ENCODE measurements at regions not wholly inside any gene's neighbourhood (a gene's known extent, or its start where the extent isn't known, plus 50 kb on each side); places are given as distances from the start of the nearest gene placed in this dataset.

- Mint-ChIP-seq H3K27ac (ENCODE audit: unreplicated experiment) (no peak overlapping the region), H3K4me3 (ENCODE audit: unreplicated experiment) (no peak overlapping the region), H3K4me1 (ENCODE audit: low read depth, unreplicated experiment) (no peaks in the 10 kb centered on the region), H3K36me3 (ENCODE audit: low read depth, unreplicated experiment) (no peaks in the 10 kb centered on the region), H3K9me3 (ENCODE audit: unreplicated experiment) (peaks cover 4% of the 10 kb centered on the region), H3K27me3 (ENCODE audit: low read depth, unreplicated experiment) (no peaks in the 10 kb centered on the region)
- TF ChIP-seq EZH2 (IDR thresholded peaks at IDR 0.05; ENCODE audit: insufficient read depth, low read length) = no peak
- no peak for TF ChIP-seq CTCF (IDR thresholded peaks at IDR 0.05; ENCODE audit: insufficient read depth, low read depth, low read length)
- Histone ChIP-seq H2AFZ (ENCODE audit: low read depth, low read length) (no peak overlapping the region), H3K4me3 (ENCODE audit: insufficient read depth, low read depth, low read length) (no peak overlapping the region), H3K4me2 (ENCODE audit: low read length) (no peak overlapping the region), H3K9me3 (ENCODE audit: insufficient read depth, low read depth, low read length) (no peaks in the 10 kb centered on the region), H3K27me3 (ENCODE audit: insufficient read depth, low read length) (no peaks in the 10 kb centered on the region), H4K20me1 (ENCODE audit: insufficient read depth, low read length) (no peaks in the 10 kb centered on the region), H3K4me1 (ENCODE audit: insufficient read depth, low read length) (no peaks in the 10 kb centered on the region), H3K79me2 (ENCODE audit: insufficient read depth, low read length) (no peaks in the 10 kb centered on the region), H3K9ac (ENCODE audit: low read length) (no peak overlapping the region), H3K27ac (ENCODE audit: low read depth, low read length) (no peak overlapping the region), H3K36me3 (ENCODE audit: insufficient read depth, low read length) (no peaks in the 10 kb centered on the region)
- DNase-seq (ENCODE audit: low read depth) (no peak), FAIRE-seq (no peak)
Observed at GRCh38 chr13:65560936-65561335, 1669.2 kb downstream of the PCDH9 start.

- no peak for DNase-seq (ENCODE audit: low read depth)
- H3K9me3 Mint-ChIP-seq (ENCODE audit: unreplicated experiment) = peaks cover 12% of the 10 kb centered on the region
Observed at GRCh38 chr13:65555962-65556361, 1674.2 kb downstream of the PCDH9 start.

More at GRCh38 chr13:65555962-65556361, 1674.2 kb downstream of the PCDH9 start:
- no peaks in the 10 kb centered on the region for H3K4me1 ChIP-seq (ENCODE audit: insufficient read depth, low read length)
- Mint-ChIP-seq H3K27me3 (ENCODE audit: low read depth, unreplicated experiment) (no peaks in the 10 kb centered on the region), H3K4me3 (ENCODE audit: unreplicated experiment) (no peak overlapping the region), H3K27ac (ENCODE audit: unreplicated experiment) (no peak overlapping the region), H3K4me1 (ENCODE audit: low read depth, unreplicated experiment) (no peaks in the 10 kb centered on the region), H3K36me3 (ENCODE audit: low read depth, unreplicated experiment) (no peaks in the 10 kb centered on the region)
- no peak overlapping the region for H3K9ac ChIP-seq (ENCODE audit: low read length)
- H3K27me3 ChIP-seq (ENCODE audit: insufficient read depth, low read length) = no peaks in the 10 kb centered on the region
- no peaks in the 10 kb centered on the region for H4K20me1 ChIP-seq (ENCODE audit: insufficient read depth, low read length)
- no peak overlapping the region for H2AFZ ChIP-seq (ENCODE audit: low read depth, low read length)
- no peak for FAIRE-seq
- no peaks in the 10 kb centered on the region for H3K36me3 ChIP-seq (ENCODE audit: insufficient read depth, low read length)
- no peaks in the 10 kb centered on the region for H3K79me2 ChIP-seq (ENCODE audit: insufficient read depth, low read length)
- no peaks in the 10 kb centered on the region for H3K9me3 ChIP-seq (ENCODE audit: insufficient read depth, low read depth, low read length)
- no peak overlapping the region for H3K4me3 ChIP-seq (ENCODE audit: insufficient read depth, low read depth, low read length)
- TF ChIP-seq CTCF (IDR thresholded peaks at IDR 0.05; ENCODE audit: insufficient read depth, low read depth, low read length) (no peak), EZH2 (IDR thresholded peaks at IDR 0.05; ENCODE audit: insufficient read depth, low read length) (no peak)
- no peak overlapping the region for H3K27ac ChIP-seq (ENCODE audit: low read depth, low read length)
- no peak overlapping the region for H3K4me2 ChIP-seq (ENCODE audit: low read length)

All from astrocyte (in vitro differentiated cells and primary cell).